CD8-positive, alpha-beta memory T cell (primary cell): ENCODE measurements at regions not wholly inside any gene's neighbourhood (a gene's known extent, or its start where the extent isn't known, plus 50 kb on each side); places are given as distances from the start of the nearest gene placed in this dataset.

Experiments used
- CTCF ChIA-PET: fragments of 350-600 bp; sonication (Branson Sonifier 250); formaldehyde crosslinking; loops from one replicate; lab custom pipeline; 2021; ENCODE audit warnings: antibody characterized with exemption; lab: Charles Lee
- POLR2A ChIA-PET: fragments of 350-600 bp; sonication (Branson Sonifier 250); formaldehyde crosslinking; loops from one replicate; lab custom pipeline; 2021; ENCODE audit warnings: antibody characterized with exemption; lab: Charles Lee
- DNase-seq, 5 donors: peaks; one replicate each; pipeline versions ENCODE4 v3.0.0 to v3.0.0-alpha.2; 2020 to 2022; ENCODE audit warnings: mixed read lengths in 1 of 5
- H3K27ac ChIP-seq: one replicate; pipeline ENCODE4 v1.7.0; 2013; ENCODE audit warnings: low read depth, mild to moderate bottlenecking, low read length, moderate library complexity
- H3K27me3 ChIP-seq: 2 replicates; pipeline ENCODE4 v1.7.0; 2013; ENCODE audit warnings: low read length, mild to moderate bottlenecking; ENCODE audit not compliant: insufficient read depth, poor library complexity, severe bottlenecking
- H3K36me3 ChIP-seq: 2 replicates; pipeline ENCODE4 v1.7.0; 2013; ENCODE audit warnings: mild to moderate bottlenecking, low read length, moderate library complexity; ENCODE audit not compliant: insufficient read depth
- H3K4me1 ChIP-seq: 2 replicates; pipeline ENCODE4 v1.7.0; 2013; ENCODE audit warnings: mild to moderate bottlenecking, low read length, moderate library complexity; ENCODE audit not compliant: insufficient read depth
- H3K4me3 ChIP-seq: 2 replicates; pipeline ENCODE4 v1.7.0; 2013; ENCODE audit warnings: mild to moderate bottlenecking, low read length
- H3K9me3 ChIP-seq: 2 replicates; pipeline ENCODE4 v1.7.0; 2013; ENCODE audit warnings: mild to moderate bottlenecking, low read length
- H3K27ac Mint-ChIP-seq, 8 donors: one replicate each; pipeline ENCODE4 v1.8.0; 2020 to 2021; ENCODE audit warnings: mixed read lengths in 8 of 8, mild to moderate bottlenecking in 6 of 8, inconsistent platforms in 3 of 8, moderate library complexity in 3 of 8
- H3K27me3 Mint-ChIP-seq, 2 donors: one replicate each; pipeline ENCODE4 v1.8.0; 2020 to 2021; ENCODE audit warnings: mixed read lengths in 2 of 2, mild to moderate bottlenecking in 1 of 2, moderate library complexity in 1 of 2
- H3K36me3 Mint-ChIP-seq, 3 donors: one replicate each; pipeline ENCODE4 v1.8.0; 2020 to 2021; ENCODE audit warnings: mixed read lengths in 3 of 3, inconsistent platforms in 1 of 3, mild to moderate bottlenecking in 1 of 3
- H3K4me1 Mint-ChIP-seq, 3 donors: one replicate each; pipeline ENCODE4 v1.8.0; 2020 to 2021; ENCODE audit warnings: mixed read lengths in 3 of 3, inconsistent platforms in 1 of 3, mild to moderate bottlenecking in 1 of 3
- H3K4me3 Mint-ChIP-seq, 7 donors: one replicate each; pipeline ENCODE4 v1.8.0; 2020 to 2021; ENCODE audit warnings: mixed read lengths in 7 of 7, mild to moderate bottlenecking in 6 of 7, moderate library complexity in 4 of 7, inconsistent platforms in 2 of 7
- H3K9me3 Mint-ChIP-seq, 5 donors: one replicate each; pipeline ENCODE4 v1.8.0; 2020 to 2022; ENCODE audit warnings: mixed read lengths in 5 of 5, mild to moderate bottlenecking in 3 of 5, moderate library complexity in 2 of 5, inconsistent platforms in 1 of 5

- no peaks in the 10 kb centered on the region for H3K4me1 ChIP-seq
- H3K36me3 ChIP-seq: no peaks in the 10 kb centered on the region
- Mint-ChIP-seq H3K4me1 (no peaks in the 10 kb centered on the region), H3K9me3 (peaks cover 0 to 6% (median 3%) of the 10 kb centered on the region in 5 donors), H3K36me3 (no peaks in the 10 kb centered on the region), H3K27me3 (no peaks in the 10 kb centered on the region), H3K27ac (no peak overlapping the region), H3K4me3 (no peak overlapping the region)
- H3K4me3 ChIP-seq: no peak overlapping the region
- H3K9me3 ChIP-seq: no peaks in the 10 kb centered on the region
- CTCF ChIA-PET: no interaction called here
- POLR2A ChIA-PET: no interaction called here
- H3K27ac ChIP-seq: no peak overlapping the region
- DNase-seq: no peak
- no peaks in the 10 kb centered on the region for H3K27me3 ChIP-seq
These were observed 1206.0 kb upstream of the ZEB2 start for GRCh38 chr2:145725876-145726275.

GRCh38 chr2:145724311-145724898, 1204.5 kb upstream of the ZEB2 start:
- H3K4me1 Mint-ChIP-seq: no peaks in the 10 kb centered on the region
- Histone ChIP-seq H3K9me3 (no peaks in the 10 kb centered on the region), H3K4me1 (no peaks in the 10 kb centered on the region), H3K27ac (no peak overlapping the region), H3K27me3 (no peaks in the 10 kb centered on the region), H3K36me3 (no peaks in the 10 kb centered on the region), H3K4me3 (no peak overlapping the region)
- ChIA-PET CTCF (no interaction called here), POLR2A (no interaction called here)
- H3K4me3 Mint-ChIP-seq: no peak overlapping the region
- no peak for DNase-seq
- H3K9me3 Mint-ChIP-seq: peaks cover 0 to 13% (median 3%) of the 10 kb centered on the region in 5 donors
- no peak overlapping the region for H3K27ac Mint-ChIP-seq
- H3K27me3 Mint-ChIP-seq: no peaks in the 10 kb centered on the region
- no peaks in the 10 kb centered on the region for H3K36me3 Mint-ChIP-seq

- no peaks in the 10 kb centered on the region for H3K4me1 Mint-ChIP-seq
- H3K9me3 ChIP-seq: no peaks in the 10 kb centered on the region
- ChIA-PET CTCF (no interaction called here), POLR2A (no interaction called here)
- H3K4me3 ChIP-seq: no peak overlapping the region
- no peaks in the 10 kb centered on the region for H3K4me1 ChIP-seq
- no peaks in the 10 kb centered on the region for H3K27me3 ChIP-seq
- H3K27ac Mint-ChIP-seq: no peak overlapping the region
- H3K27me3 Mint-ChIP-seq: no peaks in the 10 kb centered on the region
- no peak overlapping the region for H3K27ac ChIP-seq
- H3K36me3 ChIP-seq: no peaks in the 10 kb centered on the region
- DNase-seq: no peak
- peaks cover 0 to 13% (median 2%) of the 10 kb centered on the region in 5 donors for H3K9me3 Mint-ChIP-seq
- H3K4me3 Mint-ChIP-seq: no peak overlapping the region
- H3K36me3 Mint-ChIP-seq: no peaks in the 10 kb centered on the region
These were observed 1204.0 kb upstream of the ZEB2 start for GRCh38 chr2:145723872-145724271.

GRCh38 chr2:145721681-145722080, 1201.8 kb upstream of the ZEB2 start:
- no peaks in the 10 kb centered on the region for H3K4me1 Mint-ChIP-seq
- H3K36me3 Mint-ChIP-seq: no peaks in the 10 kb centered on the region
- H3K27me3 Mint-ChIP-seq: no peaks in the 10 kb centered on the region

GRCh38 chr2:145715601-145716000, 1195.7 kb upstream of the ZEB2 start:
- no peak overlapping the region for H3K27ac Mint-ChIP-seq

More at GRCh38 chr2:145721681-145722080, 1201.8 kb upstream of the ZEB2 start:
- no peaks in the 10 kb centered on the region for H3K36me3 ChIP-seq
- no peaks in the 10 kb centered on the region for H3K27me3 ChIP-seq
- DNase-seq: no peak
- Mint-ChIP-seq H3K9me3 (peaks cover 0 to 13% (median 0%) of the 10 kb centered on the region in 5 donors), H3K27ac (no peak overlapping the region), H3K4me3 (no peak overlapping the region)
- POLR2A ChIA-PET: no interaction called here
- no peak overlapping the region for H3K4me3 ChIP-seq
- H3K9me3 ChIP-seq: no peaks in the 10 kb centered on the region
- no peak overlapping the region for H3K27ac ChIP-seq
- CTCF ChIA-PET: interaction anchor here (0.5 kb wide), 1 partner anchor 479 kb away, joined by 3 read pairs; no protein-coding TSS in a partner anchor
- no peaks in the 10 kb centered on the region for H3K4me1 ChIP-seq

GRCh38 chr2:145710303-145710702, 1190.4 kb upstream of the ZEB2 start:
- Histone ChIP-seq H3K27me3 (no peaks in the 10 kb centered on the region), H3K9me3 (no peaks in the 10 kb centered on the region), H3K36me3 (no peaks in the 10 kb centered on the region), H3K27ac (no peak overlapping the region), H3K4me1 (no peaks in the 10 kb centered on the region), H3K4me3 (no peak overlapping the region)
- H3K27me3 Mint-ChIP-seq: no peaks in the 10 kb centered on the region
- peaks cover 2 to 24% (median 8%) of the 10 kb centered on the region in 5 donors for H3K9me3 Mint-ChIP-seq
- no peak overlapping the region for H3K4me3 Mint-ChIP-seq
- POLR2A ChIA-PET: no interaction called here
- no peaks in the 10 kb centered on the region for H3K36me3 Mint-ChIP-seq
- no peak for DNase-seq
- no peaks in the 10 kb centered on the region for H3K4me1 Mint-ChIP-seq
- CTCF ChIA-PET: no interaction called here
- no peak overlapping the region for H3K27ac Mint-ChIP-seq

More at GRCh38 chr2:145715601-145716000, 1195.7 kb upstream of the ZEB2 start:
- H3K9me3 Mint-ChIP-seq: peaks cover 0 to 18% (median 3%) of the 10 kb centered on the region in 5 donors
- Histone ChIP-seq H3K27ac (no peak overlapping the region), H3K36me3 (no peaks in the 10 kb centered on the region), H3K4me3 (no peak overlapping the region), H3K4me1 (no peaks in the 10 kb centered on the region), H3K9me3 (no peaks in the 10 kb centered on the region), H3K27me3 (no peaks in the 10 kb centered on the region)
- no peaks in the 10 kb centered on the region for H3K4me1 Mint-ChIP-seq
- H3K36me3 Mint-ChIP-seq: no peaks in the 10 kb centered on the region
- H3K4me3 Mint-ChIP-seq: no peak overlapping the region
- H3K27me3 Mint-ChIP-seq: no peaks in the 10 kb centered on the region
- no peak for DNase-seq
- ChIA-PET CTCF (no interaction called here), POLR2A (no interaction called here)

GRCh38 chr2:145702305-145702704, 1182.4 kb upstream of the ZEB2 start:
- Histone ChIP-seq H3K36me3 (no peaks in the 10 kb centered on the region), H3K27ac (no peak overlapping the region), H3K4me3 (no peak overlapping the region), H3K27me3 (no peaks in the 10 kb centered on the region), H3K9me3 (no peaks in the 10 kb centered on the region), H3K4me1 (no peaks in the 10 kb centered on the region)
- Mint-ChIP-seq H3K9me3 (peaks cover 0 to 32% (median 3%) of the 10 kb centered on the region in 5 donors), H3K27me3 (peaks cover 0 to 2% of the 10 kb centered on the region in 2 donors), H3K4me3 (no peak overlapping the region), H3K27ac (no peak overlapping the region), H3K36me3 (no peaks in the 10 kb centered on the region), H3K4me1 (no peaks in the 10 kb centered on the region)
- POLR2A ChIA-PET: no interaction called here
- CTCF ChIA-PET: no interaction called here
- no peak for DNase-seq

GRCh38 chr2:145692971-145693478, 1173.1 kb upstream of the ZEB2 start:
- Histone ChIP-seq H3K4me3 (no peak overlapping the region), H3K4me1 (no peaks in the 10 kb centered on the region), H3K27ac (no peak overlapping the region), H3K36me3 (no peaks in the 10 kb centered on the region), H3K9me3 (no peaks in the 10 kb centered on the region), H3K27me3 (no peaks in the 10 kb centered on the region)
- ChIA-PET CTCF (no interaction called here), POLR2A (no interaction called here)
- Mint-ChIP-seq H3K4me1 (no peaks in the 10 kb centered on the region), H3K36me3 (no peaks in the 10 kb centered on the region), H3K27me3 (no peaks in the 10 kb centered on the region), H3K27ac (no peak overlapping the region), H3K9me3 (peaks cover 0 to 5% (median 0%) of the 10 kb centered on the region in 5 donors), H3K4me3 (no peak overlapping the region)
- DNase-seq: no peak
